M059J (cell line): ENCODE measurements at regions not wholly inside any gene's neighbourhood (a gene's known extent, or its start where the extent isn't known, plus 50 kb on each side); places are given as distances from the start of the nearest gene placed in this dataset.
"Not testable (repeated sequence)": the region's sequence is repeated elsewhere in the genome, so short reads cannot be mapped to it uniquely, and the experiment has no call there.

Experiments
- DNase-seq: peaks from one replicate; pipeline ENCODE4 v3.0.0-alpha.2; 2012; ENCODE audit warnings: low read depth

- DNase-seq = no peak
Measured at GRCh38 chrX:27404366-27404765, 58.8 kb downstream of the PPP4R3C start.

GRCh38 chrX:27399146-27399456 lies 64.0 kb downstream of the PPP4R3C start:
- no peak for DNase-seq

GRCh38 chrX:27391623-27392022 lies 71.5 kb downstream of the PPP4R3C start:
- peak; percentile 44 for DNase-seq

- no peak for DNase-seq
Measured at GRCh38 chrX:27381419-27381818, 81.7 kb downstream of the PPP4R3C start.

- DNase-seq = peak; percentile 26
Measured at GRCh38 chrX:27380163-27380845, 82.8 kb downstream of the PPP4R3C start.

GRCh38 chrX:27354021-27354420 lies 109.1 kb downstream of the PPP4R3C start:
- DNase-seq = no peak

- DNase-seq = no peak
Measured at GRCh38 chrX:27350476-27350875, 112.7 kb downstream of the PPP4R3C start.

GRCh38 chrX:27336466-27337091 lies 126.6 kb downstream of the PPP4R3C start:
- DNase-seq = peak; percentile 13

GRCh38 chrX:27321632-27322031 lies 141.5 kb downstream of the PPP4R3C start:
- no peak for DNase-seq

GRCh38 chrX:27309406-27309805 lies 153.7 kb downstream of the PPP4R3C start:
- DNase-seq = no peak

GRCh38 chrX:27307546-27307945 lies 155.6 kb downstream of the PPP4R3C start:
- no peak for DNase-seq

- DNase-seq = not testable (repeated sequence)
Measured at GRCh38 chrX:27292552-27292951, 170.6 kb downstream of the PPP4R3C start.

GRCh38 chrX:27276751-27277150 lies 186.4 kb downstream of the PPP4R3C start:
- peak; percentile 8 for DNase-seq

GRCh38 chrX:27254656-27255055 lies 208.5 kb downstream of the PPP4R3C start:
- no peak for DNase-seq

- DNase-seq = no peak
Measured at GRCh38 chrX:27251369-27251768, 211.8 kb downstream of the PPP4R3C start.

- no peak for DNase-seq
Measured at GRCh38 chrX:27242581-27242980, 220.6 kb downstream of the PPP4R3C start.

- no peak for DNase-seq
Measured at GRCh38 chrX:27241981-27242380, 221.2 kb downstream of the PPP4R3C start.

- DNase-seq = not testable (repeated sequence)
Measured at GRCh38 chrX:27240042-27240441, 223.1 kb downstream of the PPP4R3C start.

- no peak for DNase-seq
Measured at GRCh38 chrX:27236681-27237080, 226.5 kb downstream of the PPP4R3C start.

- DNase-seq = no peak
Measured at GRCh38 chrX:27229721-27230120, 233.4 kb downstream of the PPP4R3C start.

GRCh38 chrX:27222661-27223060 lies 240.5 kb downstream of the PPP4R3C start:
- no peak for DNase-seq

GRCh38 chrX:27186671-27187070 lies 276.5 kb downstream of the PPP4R3C start:
- DNase-seq = peak; percentile 28

GRCh38 chrX:27163236-27163635 lies 299.9 kb downstream of the PPP4R3C start:
- DNase-seq = no peak

- no peak for DNase-seq
Measured at GRCh38 chrX:27162496-27162895, 300.6 kb downstream of the PPP4R3C start.
